CD4-positive, alpha-beta T cell (primary cell): ENCODE measurements at regions not wholly inside any gene's neighbourhood (a gene's known extent, or its start where the extent isn't known, plus 50 kb on each side); places are given as distances from the start of the nearest gene placed in this dataset.

Experiments used
- ATAC-seq: fragments of 200-7000 bp; cut with Tn5 transposase; one replicate; pipeline ENCODE4 v1.10.0; 2022; ENCODE audit warnings: mild to moderate bottlenecking; ENCODE audit not compliant: poor library complexity
- CTCF ChIA-PET: fragments of 350-600 bp; sonication (Branson Sonifier 250); formaldehyde crosslinking; loops from one replicate; lab custom pipeline; 2021; ENCODE audit warnings: antibody characterized with exemption, inconsistent platforms; lab: Charles Lee
- POLR2A ChIA-PET: fragments of 350-600 bp; sonication (Branson Sonifier 250); formaldehyde crosslinking; loops from one replicate; lab custom pipeline; 2021; ENCODE audit warnings: antibody characterized with exemption, inconsistent platforms; lab: Charles Lee
- DNase-seq, 14 experiments: peaks; one replicate each; pipeline ENCODE4 v3.0.0-alpha.2; 2013 to 2020; ENCODE audit warnings: mixed read lengths in 2 of 14
- H3K27ac ChIP-seq, 2 donors: one replicate each; pipeline versions ENCODE4 v1.5.1 to v1.7.0; 2013; ENCODE audit warnings: low read length in 2 of 2, low read depth in 1 of 2, mild to moderate bottlenecking in 1 of 2
- H3K27me3 ChIP-seq, 2 experiments: 1 replicate in 1 of 2; 2 replicates in 1 of 2; pipeline versions ENCODE4 v1.6.1 to v1.7.0; 2013; ENCODE audit warnings: low read length in 2 of 2, control low read depth in 1 of 2, mild to moderate bottlenecking in 1 of 2, moderate library complexity in 1 of 2; ENCODE audit not compliant: insufficient read depth in 2 of 2, control insufficient read depth in 1 of 2
- H3K36me3 ChIP-seq: one replicate; pipeline ENCODE4 v1.6.1; 2013; ENCODE audit warnings: low read length, control low read depth; ENCODE audit not compliant: insufficient read depth
- H3K4me1 ChIP-seq: one replicate; pipeline ENCODE4 v1.6.1; 2013; ENCODE audit warnings: low read length, control low read depth; ENCODE audit not compliant: insufficient read depth
- H3K4me3 ChIP-seq: one replicate; pipeline ENCODE4 v1.5.1; 2013; ENCODE audit warnings: mild to moderate bottlenecking, low read length, moderate library complexity
- H3K9me3 ChIP-seq, 2 experiments: 1 replicate in 1 of 2; 2 replicates in 1 of 2; pipeline versions ENCODE4 v1.6.1 to v1.7.0; 2013; ENCODE audit warnings: low read length in 2 of 2, mild to moderate bottlenecking in 2 of 2, control low read depth in 1 of 2, moderate library complexity in 1 of 2; ENCODE audit not compliant: control insufficient read depth in 1 of 2, insufficient read depth in 1 of 2
- H3K27ac Mint-ChIP-seq: one replicate; pipeline ENCODE4 v1.8.0; 2020; ENCODE audit warnings: mixed read lengths
- H3K27me3 Mint-ChIP-seq: one replicate; pipeline ENCODE4 v1.8.0; 2021; ENCODE audit warnings: mixed read lengths
- H3K36me3 Mint-ChIP-seq: one replicate; pipeline ENCODE4 v1.8.0; 2021; ENCODE audit warnings: low read depth, mixed read lengths
- H3K4me1 Mint-ChIP-seq: one replicate; pipeline ENCODE4 v1.8.0; 2021; ENCODE audit warnings: low read depth, mixed read lengths
- H3K4me3 Mint-ChIP-seq: one replicate; pipeline ENCODE4 v1.8.0; 2020; ENCODE audit warnings: mild to moderate bottlenecking, mixed read lengths
- H3K9me3 Mint-ChIP-seq: one replicate; pipeline ENCODE4 v1.8.0; 2020; ENCODE audit warnings: mixed read lengths
- intact Hi-C, 2 experiments: fragments of 100-400 bp; cut with DNase I in 1 of 2; cut with micrococcal nuclease in 1 of 2; formaldehyde crosslinking; loops; one replicate each; pipeline versions ENCODE4 v1.15.1 to v1.9.0; 2023 to 2025; cut with DNase I, micrococcal nuclease
- TF ChIP-seq, protein P1 (sequence below): fragments of 200-600 bp; IDR thresholded peaks from one replicate; pipeline ENCODE4 v1.8.0; 2022; ENCODE audit warnings: antibody characterized with exemption, mild to moderate bottlenecking

DNA sequence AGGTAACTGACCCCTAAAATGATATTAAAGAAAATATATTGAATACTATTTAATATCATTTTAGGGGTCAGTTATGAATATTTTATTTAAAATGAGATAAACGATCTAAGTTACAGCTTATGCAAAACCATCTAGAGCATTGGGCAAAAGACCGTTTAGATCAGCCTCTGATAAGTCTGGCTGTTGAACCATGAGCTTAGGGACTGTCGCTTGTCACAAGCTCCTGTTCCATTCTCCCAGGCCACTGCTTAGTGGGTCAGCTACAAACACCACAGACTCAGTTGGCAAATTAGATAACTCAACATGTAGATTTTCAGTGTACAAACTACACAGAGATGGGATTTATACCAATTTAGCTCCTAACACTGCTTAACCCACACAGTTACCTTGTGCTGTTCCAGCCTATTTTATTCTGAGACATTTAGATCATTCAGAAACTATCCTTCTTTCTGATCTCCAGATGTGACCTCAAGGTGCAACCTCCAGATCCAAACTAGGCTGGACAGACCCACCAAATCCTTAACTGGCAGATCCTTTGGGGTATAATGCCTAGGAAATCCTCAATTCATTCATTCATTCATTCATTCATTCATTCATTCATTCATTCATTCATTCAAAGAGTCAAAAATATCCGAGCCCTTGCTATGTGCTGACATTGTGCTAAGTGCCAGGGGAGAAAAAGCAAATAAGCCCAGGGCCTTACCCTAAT, 82.8 kb downstream of the HRH4 start:
- no peak for DNase-seq
- H3K9me3 ChIP-seq: no peaks in the 10 kb centered on the region
- ChIA-PET CTCF (no interaction called here), POLR2A (no interaction called here)
- intact Hi-C loops: no loop called here
- ATAC-seq: no peak
- H3K36me3 Mint-ChIP-seq: no peaks in the 10 kb centered on the region
- no peaks in the 10 kb centered on the region for H3K4me1 ChIP-seq
- H3K36me3 ChIP-seq: no peaks in the 10 kb centered on the region
- TF ChIP-seq, protein P1, sequence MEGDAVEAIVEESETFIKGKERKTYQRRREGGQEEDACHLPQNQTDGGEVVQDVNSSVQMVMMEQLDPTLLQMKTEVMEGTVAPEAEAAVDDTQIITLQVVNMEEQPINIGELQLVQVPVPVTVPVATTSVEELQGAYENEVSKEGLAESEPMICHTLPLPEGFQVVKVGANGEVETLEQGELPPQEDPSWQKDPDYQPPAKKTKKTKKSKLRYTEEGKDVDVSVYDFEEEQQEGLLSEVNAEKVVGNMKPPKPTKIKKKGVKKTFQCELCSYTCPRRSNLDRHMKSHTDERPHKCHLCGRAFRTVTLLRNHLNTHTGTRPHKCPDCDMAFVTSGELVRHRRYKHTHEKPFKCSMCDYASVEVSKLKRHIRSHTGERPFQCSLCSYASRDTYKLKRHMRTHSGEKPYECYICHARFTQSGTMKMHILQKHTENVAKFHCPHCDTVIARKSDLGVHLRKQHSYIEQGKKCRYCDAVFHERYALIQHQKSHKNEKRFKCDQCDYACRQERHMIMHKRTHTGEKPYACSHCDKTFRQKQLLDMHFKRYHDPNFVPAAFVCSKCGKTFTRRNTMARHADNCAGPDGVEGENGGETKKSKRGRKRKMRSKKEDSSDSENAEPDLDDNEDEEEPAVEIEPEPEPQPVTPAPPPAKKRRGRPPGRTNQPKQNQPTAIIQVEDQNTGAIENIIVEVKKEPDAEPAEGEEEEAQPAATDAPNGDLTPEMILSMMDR: no peak
- no peak overlapping the region for H3K4me3 ChIP-seq
- no peak overlapping the region for H3K27ac ChIP-seq
- peaks cover 5% of the 10 kb centered on the region for H3K27me3 Mint-ChIP-seq
- H3K4me3 Mint-ChIP-seq: no peak overlapping the region
- H3K27ac Mint-ChIP-seq: no peak overlapping the region
- H3K27me3 ChIP-seq: peaks cover 0 to 3% of the 10 kb centered on the region in 2 experiments
- no peaks in the 10 kb centered on the region for H3K4me1 Mint-ChIP-seq
- H3K9me3 Mint-ChIP-seq: no peaks in the 10 kb centered on the region

DNA sequence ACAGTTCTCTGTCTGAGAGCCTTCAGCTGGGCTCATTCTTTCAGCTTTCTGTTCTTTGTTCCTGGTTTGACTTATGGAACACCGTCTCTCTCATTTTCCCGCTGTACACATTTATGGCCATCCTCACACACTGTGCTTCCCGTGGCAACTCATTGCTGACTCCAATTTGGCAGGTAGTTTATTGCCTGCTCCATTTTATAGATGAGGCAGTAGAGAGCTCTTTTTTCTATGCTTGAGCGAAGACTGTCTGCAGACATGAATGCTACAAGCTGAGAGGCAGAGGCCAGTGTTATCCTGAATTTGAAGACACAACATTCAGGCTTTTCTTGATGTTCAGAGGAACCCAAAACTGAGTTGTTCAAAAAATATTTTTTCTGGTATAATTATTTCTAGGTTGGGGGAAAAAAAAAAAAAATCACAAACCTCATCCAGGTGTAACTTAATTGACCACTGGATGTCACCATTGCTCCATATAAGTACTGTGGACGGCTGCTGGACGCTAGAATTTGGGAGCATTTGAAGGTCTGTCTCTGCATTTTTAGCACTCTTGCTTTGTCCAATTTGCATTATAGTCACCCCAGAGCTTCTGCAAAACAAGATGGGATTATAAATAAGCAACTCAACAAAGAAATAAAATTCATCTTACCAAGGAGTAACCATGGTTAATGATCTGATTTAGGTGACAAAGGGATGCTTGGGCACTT, 83.5 kb downstream of the HRH4 start:
- Histone ChIP-seq H3K9me3 (no peaks in the 10 kb centered on the region), H3K4me1 (no peaks in the 10 kb centered on the region), H3K4me3 (no peak overlapping the region), H3K27me3 (no peaks in the 10 kb centered on the region), H3K36me3 (no peaks in the 10 kb centered on the region), H3K27ac (no peak overlapping the region)
- intact Hi-C loops: no loop called here
- ATAC-seq (no peak), DNase-seq (peak in 1 of 14 experiments; percentile 2)
- POLR2A ChIA-PET: no interaction called here
- H3K36me3 Mint-ChIP-seq: no peaks in the 10 kb centered on the region
- no peak overlapping the region for H3K27ac Mint-ChIP-seq
- H3K4me1 Mint-ChIP-seq: no peaks in the 10 kb centered on the region
- no peaks in the 10 kb centered on the region for H3K27me3 Mint-ChIP-seq
- TF ChIP-seq, protein P1: no peak
- CTCF ChIA-PET: no interaction called here
- H3K9me3 Mint-ChIP-seq: no peaks in the 10 kb centered on the region
- no peak overlapping the region for H3K4me3 Mint-ChIP-seq

DNA sequence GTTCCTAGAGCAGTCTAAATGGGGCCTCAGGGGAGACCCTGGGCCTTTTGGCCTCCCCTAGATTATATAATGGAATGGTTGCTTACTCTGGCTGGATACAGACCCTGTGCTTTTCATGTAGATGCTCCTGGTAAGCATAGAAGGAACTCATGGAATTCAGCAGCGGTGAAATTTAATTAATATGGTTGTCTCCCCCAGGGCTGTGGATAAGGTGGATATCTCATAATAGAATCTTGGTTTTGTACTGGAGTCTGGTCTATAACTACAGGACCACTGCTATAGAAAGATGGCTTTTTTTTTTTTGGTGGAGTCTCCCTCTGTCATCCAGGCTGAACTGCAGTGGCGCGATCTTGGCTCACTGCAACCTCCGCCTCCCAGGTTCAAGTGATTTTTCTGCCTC, 84.5 kb downstream of the HRH4 start:
- no peak overlapping the region for H3K27ac Mint-ChIP-seq
- H3K27me3 Mint-ChIP-seq: no peaks in the 10 kb centered on the region
- no peaks in the 10 kb centered on the region for H3K4me1 Mint-ChIP-seq
- no peaks in the 10 kb centered on the region for H3K27me3 ChIP-seq
- ChIA-PET CTCF (no interaction called here), POLR2A (no interaction called here)
- no peaks in the 10 kb centered on the region for H3K4me1 ChIP-seq
- no peaks in the 10 kb centered on the region for H3K36me3 ChIP-seq
- no peaks in the 10 kb centered on the region for H3K36me3 Mint-ChIP-seq
- H3K9me3 ChIP-seq: no peaks in the 10 kb centered on the region
- TF ChIP-seq, protein P1: no peak
- no peak overlapping the region for H3K4me3 Mint-ChIP-seq
- H3K9me3 Mint-ChIP-seq: no peaks in the 10 kb centered on the region
- no peak overlapping the region for H3K4me3 ChIP-seq
- DNase-seq: no peak
- H3K27ac ChIP-seq: no peak overlapping the region
- no peak for ATAC-seq
- intact Hi-C loops: no loop called here
